SK-MEL-5 (cell line): ENCODE measurements at regions not wholly inside any gene's neighbourhood (a gene's known extent, or its start where the extent isn't known, plus 50 kb on each side); places are given as distances from the start of the nearest gene placed in this dataset.

Experiments
- DNase-seq: peaks from one replicate; pipeline ENCODE4 v3.0.0-alpha.2; 2016; ENCODE audit warnings: low read depth, low spot score
- in situ Hi-C: cut with HindIII; loops from 2 replicates; pipeline ENCODE4 v1.10.0; 2016; ENCODE audit warnings: low sequenced_read_pairs, high pct_unique_total_duplicates, low pct_unique_long_range_greater_than_20kb

DNA sequence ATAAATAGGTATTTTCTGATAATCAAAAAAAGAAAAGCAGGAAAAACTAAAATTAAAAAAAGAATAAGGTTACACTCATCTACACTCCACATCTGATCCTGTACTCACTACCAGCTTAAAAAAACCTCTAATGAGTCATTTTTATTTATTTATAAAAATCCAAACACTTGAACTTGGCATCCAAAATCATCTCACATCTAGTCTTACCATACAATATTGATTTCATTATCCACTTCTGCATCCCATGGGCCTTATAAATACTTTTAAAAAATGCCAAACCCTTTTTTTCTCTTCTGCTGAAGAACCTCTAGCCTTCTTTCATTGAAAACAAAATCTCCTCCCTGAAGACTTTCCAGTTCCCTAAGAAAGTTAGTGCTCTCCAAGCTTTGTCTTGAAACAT lies 109.7 kb downstream of the TMTC3 start:
- in situ Hi-C loops: no loop called here
- no peak for DNase-seq

DNA sequence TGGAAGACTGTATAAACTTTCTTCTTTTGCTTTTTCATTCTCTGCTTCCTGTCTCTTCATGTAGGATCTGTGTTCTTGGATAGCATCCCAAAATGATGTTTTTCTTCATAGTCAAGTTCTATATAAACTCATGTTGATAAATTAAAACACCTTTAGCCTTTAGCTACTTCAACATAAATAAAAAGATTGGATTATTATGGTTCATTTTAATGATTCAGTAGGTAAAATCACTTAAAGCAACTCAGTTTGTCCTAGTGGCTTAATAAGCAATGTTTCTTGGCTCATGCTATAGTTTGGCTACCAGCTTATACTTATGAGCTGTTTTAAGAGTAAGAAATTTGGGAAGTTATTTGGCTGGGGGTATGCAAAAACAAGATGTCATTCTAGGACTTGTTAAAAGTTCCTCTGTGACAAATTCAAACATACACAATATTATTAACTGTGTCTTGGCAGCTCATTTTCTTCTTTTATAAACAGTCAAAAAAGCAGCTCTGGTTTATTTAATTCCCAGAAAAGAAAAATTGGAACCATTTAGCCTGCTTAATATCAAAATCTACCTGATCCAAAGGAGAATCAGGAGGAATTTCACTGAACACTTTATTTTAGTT lies 111.4 kb downstream of the TMTC3 start:
- DNase-seq: no peak
- in situ Hi-C loops: no loop called here

DNA sequence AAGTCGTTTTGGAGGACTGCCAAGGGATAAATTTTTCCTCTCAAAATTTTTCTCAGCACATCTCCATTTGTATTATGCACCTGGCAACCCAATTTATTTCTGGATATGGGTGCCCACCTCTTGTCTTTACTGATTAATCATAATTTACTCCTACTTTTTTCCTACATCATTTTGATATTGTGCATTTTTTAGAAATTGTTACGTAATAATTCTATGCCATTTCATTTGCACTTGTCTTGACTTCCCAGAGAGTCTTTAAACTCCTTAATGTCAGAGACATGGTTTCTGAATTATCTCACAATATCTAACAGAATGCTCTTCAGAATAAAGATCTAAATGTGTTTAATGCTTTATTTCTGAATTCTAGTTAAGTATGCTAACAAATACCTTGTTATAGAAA lies 113.1 kb downstream of the TMTC3 start:
- in situ Hi-C loops: no loop called here
- no peak for DNase-seq

DNA sequence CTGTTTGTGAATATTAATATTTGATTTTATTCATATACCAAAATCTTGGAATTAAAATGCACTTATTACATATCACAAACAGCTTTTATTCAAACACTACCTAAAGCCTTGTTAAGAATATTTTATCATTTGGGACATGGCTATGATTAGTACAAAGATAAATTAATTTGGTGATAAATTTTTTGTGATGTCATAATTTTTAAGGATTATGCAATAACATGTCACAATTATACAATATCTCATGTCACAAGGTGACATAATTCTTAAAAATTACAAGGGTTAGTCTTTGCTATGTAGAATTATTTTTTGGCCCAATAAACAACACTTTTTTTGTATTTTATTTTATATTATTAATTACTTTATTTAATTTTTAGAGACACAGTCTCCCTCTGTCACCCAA lies 113.7 kb downstream of the TMTC3 start:
- in situ Hi-C loops: no loop called here
- DNase-seq: no peak

DNA sequence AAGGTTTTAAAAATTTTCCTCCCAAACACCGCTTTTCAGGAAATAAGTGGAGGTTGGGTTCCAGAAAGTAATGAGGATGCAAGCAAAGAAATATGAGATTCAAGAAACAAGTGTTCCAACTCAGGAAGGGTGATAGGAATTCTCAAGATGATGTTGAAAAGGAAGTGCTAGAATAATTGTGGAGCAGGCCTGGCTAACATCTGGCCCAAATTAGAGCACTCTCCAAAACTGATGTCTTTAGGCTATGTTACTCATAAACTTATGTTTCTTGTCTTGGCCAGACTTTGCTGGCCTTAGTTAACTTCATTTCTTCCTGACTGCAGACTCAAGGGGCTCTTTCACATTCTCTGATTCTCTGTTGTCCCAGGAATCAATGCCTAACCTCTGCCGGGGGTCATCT lies 116.3 kb downstream of the TMTC3 start:
- DNase-seq: no peak
- in situ Hi-C loops: no loop called here

DNA sequence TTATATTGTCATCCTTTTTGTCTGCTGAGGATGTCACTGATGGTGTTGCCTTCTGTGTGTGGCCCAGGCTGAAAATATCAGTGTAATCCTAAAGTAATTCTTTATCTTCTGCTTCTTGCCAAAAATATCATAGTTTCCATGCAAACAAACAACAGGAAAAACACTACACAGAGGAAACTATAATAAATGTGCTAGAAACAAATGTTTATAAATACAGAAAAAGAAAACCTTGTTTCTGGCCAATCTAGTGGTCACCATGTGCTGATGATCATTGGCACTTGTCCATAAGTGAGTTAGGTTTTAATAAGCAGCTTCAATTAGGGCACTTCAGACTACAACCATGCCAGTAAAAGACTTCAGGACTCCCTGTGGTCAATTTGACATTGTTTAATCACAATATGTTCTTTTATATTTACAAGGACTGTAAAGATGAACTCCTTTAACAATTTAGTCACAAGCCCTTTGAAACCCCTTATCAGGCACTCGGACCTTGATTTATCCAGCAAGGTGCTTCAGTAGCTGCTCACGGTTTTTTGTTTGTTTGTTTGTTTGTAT lies 124.8 kb downstream of the TMTC3 start:
- in situ Hi-C loops: no loop called here
- DNase-seq: no peak

DNA sequence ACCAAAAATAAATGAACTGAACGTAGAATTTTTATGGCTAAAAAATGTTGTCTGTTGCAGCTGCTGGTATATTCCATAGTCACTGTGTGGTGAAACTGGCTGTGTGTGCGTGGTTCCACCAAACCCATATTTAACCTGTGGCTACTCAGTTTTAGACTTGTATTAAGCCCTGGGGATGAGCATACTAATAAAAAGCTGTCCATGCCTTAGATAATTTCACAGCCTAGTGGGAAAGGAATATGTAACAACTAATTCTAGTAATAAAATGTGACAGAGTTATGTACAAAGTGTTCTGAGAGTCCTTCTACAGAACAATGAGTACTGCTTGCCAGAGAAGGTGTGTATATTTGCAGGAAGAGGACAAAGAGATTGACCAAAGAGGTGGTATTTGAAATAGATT lies 125.5 kb downstream of the TMTC3 start:
- in situ Hi-C loops: no loop called here
- DNase-seq: no peak

DNA sequence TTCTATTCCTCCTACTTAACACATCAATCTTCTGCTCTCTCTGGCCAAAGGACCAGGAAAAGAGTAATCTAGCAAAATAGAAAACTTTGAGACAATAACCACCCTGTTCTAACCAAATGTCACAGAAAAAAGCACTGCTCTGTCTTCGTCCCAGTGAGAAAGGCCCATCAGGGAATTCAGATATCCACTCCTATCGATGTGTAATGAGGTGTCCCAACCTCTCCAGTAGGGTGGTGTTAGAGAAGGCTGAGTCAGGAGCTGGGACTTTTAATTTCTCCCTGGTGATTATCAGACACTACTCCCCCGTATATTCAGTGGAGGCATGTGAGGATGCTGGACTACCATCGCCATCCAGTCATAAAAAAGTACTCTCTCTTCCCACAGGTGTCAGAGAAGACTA lies 130.3 kb downstream of the TMTC3 start:
- in situ Hi-C loops: no loop called here
- DNase-seq: peak; percentile 82

DNA sequence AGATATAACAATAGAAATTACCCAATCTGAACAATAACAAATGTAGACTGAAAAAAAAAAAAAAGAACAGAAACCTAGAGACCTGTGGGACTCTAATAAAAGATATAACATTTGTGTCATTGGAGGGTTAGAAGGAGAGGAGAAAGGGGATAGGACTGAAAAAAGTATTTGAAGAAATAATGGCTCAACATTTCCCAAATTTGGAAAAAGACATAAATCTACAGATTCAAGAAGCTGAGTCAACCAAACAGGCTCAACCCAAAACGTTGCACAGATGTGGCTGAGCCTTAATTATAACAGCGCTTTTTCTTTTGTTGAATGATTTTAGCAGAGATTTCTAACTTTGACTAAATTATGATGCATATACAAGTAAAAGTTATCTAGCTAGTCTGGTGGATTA lies 131.3 kb downstream of the TMTC3 start:
- in situ Hi-C loops: no loop called here
- DNase-seq: no peak

DNA sequence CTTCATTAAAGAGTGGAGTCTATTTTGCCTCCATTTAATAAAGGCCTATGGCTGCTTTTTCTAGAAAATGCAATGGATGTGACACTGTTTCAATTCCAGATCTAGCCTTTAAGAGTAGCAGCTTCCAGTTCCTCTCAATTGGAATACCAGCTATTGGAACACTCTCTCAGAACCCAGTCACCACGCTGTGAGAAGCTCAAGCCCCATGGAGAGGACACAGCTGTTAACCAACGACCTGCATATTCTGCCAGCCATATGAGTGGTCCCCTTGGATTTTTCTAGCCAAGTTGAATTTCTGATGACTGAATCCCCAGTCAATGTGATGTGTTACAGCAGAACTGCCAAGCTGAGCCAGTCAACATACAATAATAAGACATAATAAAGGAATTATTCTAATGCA lies 131.8 kb downstream of the TMTC3 start:
- in situ Hi-C loops: no loop called here
- DNase-seq: no peak

DNA sequence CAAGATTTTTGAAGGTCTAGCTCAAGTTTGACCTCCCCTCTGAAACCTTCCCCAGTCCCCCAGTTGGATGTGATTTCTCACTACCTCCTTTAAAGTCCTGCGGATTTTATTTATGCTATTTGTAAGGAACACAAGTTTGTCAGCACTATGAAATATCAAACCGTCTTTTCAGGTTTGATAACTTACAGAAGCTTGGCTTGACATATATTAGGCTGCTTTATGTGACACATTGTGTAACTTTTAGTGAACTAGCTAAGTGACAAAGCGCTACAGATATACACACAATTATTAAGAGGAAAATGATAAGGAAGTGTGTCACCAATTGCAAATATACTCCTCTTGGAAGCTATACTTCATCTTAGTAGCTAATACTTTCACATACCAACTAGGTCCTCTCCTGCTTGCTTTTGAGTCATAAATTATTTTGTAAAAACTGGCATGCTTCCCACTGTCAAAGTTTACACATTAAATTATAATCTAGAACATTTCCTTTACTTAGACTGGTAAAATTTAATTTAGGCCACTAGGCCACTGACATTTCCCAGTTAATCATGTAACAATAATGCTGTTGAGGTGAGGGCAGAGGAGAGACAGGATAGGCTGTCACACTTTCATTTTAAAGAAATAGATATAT lies 149.5 kb downstream of the TMTC3 start:
- no peak for DNase-seq
- in situ Hi-C loops: no loop called here

DNA sequence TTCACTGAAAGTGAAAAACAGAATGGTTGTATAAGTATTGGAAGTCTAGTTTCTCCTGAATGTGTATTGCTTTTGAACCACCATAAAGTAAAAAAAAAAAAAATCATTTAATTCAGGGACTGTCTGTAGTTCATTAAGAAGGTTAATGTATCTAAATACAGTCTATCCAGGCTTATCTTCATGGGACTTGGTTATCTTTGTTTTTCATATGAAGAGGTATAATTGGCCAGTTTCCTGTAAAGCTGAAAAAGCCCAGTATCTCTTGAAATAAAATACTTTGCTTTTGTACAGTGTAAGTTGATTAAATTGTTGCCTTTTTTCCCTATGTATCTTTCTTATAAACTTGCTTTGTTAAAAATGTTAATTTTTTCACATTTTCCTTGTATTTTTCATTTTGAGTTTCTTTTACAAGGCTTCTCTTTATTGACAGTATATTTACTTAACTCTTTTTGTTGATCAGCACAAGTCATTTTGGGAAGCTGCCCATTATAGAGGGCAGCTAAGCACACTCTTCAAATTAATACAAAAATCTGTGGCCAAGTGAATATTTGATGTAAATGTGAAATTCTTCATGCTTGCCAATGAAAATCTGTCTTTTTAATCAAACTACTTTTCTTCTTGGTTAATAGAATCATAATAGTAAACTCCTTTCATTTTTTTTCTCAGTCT lies 156.0 kb downstream of the TMTC3 start:
- in situ Hi-C loops: no loop called here
- DNase-seq: no peak

DNA sequence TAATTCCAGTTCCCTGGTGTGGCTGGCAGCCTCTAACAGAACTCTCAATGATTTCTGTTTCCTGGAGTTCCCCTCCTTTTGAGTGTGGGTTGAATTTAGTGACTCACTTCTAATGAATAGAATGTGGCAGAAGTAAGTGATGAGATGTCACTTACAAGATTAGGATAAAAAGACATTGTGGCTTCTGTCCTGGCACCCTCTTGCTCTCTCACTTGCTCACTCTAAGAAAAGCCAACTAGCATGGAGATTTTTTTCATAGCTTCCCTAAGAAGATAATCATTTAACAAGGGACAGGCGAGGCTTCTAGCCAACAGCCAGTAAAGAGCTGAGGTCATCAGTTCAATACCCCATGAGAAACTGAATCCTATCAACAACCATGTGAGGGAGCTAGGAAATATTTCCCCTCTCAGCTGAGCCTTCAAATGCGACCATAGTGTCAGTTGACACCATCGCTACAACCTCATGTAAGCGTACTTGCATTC lies 156.7 kb downstream of the TMTC3 start:
- in situ Hi-C loops: no loop called here

DNA sequence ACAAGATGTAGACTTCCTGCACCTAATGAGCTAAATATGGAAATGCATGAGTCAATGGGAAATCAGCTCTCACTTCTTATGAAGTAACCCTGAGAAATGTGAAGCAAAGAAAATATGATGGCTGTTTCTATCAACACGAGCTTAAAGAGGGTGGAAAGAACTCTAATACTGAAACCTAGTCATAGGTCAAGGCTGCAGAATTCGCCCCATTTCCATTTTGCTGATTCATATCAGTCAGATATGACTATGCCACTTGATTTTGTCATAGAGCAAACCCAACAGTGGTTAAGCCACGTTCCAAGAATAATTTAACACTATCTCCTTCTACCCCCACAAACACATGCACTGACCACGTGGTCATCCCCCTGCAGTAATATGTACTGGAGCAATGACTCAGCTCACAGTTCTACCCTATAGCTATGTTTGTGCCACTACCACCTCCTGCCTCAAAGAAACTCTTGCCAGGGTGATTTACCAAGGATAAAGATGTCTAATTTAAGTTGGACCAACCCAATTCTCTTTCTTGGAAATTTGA lies 157.5 kb downstream of the TMTC3 start:
- in situ Hi-C loops: no loop called here
- peak; percentile 48 for DNase-seq

More for the DNA sequence above, 156.7 kb downstream of the TMTC3 start:
- no peak for DNase-seq

DNA sequence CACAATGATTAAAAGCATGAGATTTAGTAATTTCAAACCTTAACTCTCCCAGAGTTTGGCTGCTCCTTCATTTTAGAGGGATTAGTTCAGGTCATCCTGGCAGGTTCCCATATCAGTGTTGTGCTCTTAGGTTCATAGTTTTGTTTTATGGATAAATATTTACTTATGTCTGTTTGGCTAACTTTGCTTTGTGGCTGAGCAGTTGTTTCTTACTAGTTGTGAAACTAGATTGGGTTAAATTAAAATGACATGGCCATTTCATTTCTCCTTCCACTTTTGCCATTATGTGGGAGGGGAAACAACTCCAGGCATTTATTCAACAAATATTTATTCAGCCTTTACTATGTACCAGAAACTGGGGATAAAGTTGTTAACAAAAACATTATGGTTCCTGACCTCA lies 158.8 kb downstream of the TMTC3 start:
- in situ Hi-C loops: no loop called here
- DNase-seq: no peak

DNA sequence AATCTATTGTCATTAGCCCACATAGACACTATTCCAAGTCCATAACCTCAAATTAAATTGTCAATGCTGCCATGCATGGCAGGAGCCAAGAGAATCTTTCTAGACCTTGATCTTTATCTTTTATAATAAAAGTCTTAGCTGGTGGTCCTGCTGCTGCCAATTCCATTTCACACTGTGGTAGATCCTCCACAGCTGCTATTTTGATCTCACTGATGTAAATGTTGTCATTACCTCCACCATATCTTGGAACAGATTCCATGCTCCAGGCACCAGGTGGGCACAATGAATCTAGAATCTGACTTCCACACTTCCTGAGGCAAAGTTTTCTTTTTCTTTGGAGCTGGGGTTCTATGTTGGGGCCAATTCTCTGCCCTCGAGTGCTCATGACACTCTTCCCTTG lies 161.2 kb downstream of the TMTC3 start:
- DNase-seq: no peak
- in situ Hi-C loops: no loop called here

DNA sequence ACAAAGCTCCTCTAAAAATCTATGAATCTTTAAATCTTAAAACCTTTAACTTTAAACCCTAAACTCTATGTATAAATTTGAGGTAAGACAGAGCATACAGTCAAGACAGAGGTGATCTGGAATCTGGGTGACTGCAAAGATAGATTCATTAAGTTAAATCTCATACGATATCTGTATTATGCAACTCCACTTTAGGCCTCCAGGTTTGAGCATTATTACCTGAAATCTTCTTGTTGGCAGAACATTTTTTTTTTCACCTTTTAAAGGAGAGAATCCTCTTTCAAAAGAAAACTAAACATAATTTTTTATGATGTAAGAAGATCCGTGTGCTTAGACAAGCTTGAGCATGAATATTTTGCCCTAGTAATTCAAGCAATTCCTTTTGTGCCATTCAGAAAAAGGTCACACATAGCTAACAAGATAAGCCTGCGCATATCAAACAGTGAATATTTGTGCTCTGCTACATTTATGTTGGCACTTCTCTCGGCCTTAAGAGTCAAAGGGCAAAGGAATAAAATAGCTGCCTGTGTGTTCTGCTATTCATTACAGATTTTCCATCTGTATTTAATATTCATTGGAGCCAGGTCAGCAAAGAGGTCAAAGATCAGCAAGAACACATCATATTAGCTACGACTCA lies 163.3 kb downstream of the TMTC3 start:
- in situ Hi-C loops: no loop called here
- DNase-seq: peak; percentile 40

DNA sequence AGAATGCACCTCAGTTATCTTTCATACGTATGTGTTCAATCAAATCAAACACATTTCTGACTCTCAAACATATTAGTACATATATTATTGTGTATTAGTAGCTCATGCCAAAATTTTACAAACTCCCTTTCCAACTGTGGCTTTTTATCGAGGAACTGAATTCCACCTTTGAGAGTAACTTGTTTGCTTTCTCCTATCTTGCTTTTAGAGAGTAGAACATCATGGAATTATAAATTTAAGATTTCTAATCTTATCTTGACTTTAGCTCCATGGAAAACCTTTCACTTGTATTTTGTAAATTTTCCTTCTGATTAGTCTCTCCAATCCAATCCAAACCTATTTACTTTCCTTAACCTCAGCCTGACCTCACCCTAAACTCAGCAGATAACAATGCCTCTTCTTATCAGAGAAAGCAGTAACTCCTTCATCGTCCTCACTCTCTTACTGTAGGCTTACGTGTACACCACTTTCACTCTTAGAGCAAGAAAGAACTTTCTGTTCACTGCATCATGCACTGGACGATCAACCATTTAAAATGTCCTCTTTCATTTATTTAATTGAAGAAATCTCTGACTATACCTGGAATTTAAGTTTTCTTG lies 164.5 kb downstream of the TMTC3 start:
- in situ Hi-C loops: no loop called here
- no peak for DNase-seq
